ENCODE measurements at regions not wholly inside any gene's neighbourhood (a gene's known extent, or its start where the extent isn't known, plus 50 kb on each side); places are given as distances from the start of the nearest gene placed in this dataset.

- no peaks in the 10 kb centered on the region for H3K9me3 Mint-ChIP-seq
- peaks cover 7% of the 10 kb centered on the region for H3K27me3 Mint-ChIP-seq
- TF ChIP-seq CTCF (conservative IDR thresholded peaks at IDR 0.05) = no peak
- DNase-seq (ENCODE audit: extremely low spot score, unreplicated experiment) = no peak
- no peaks in the 10 kb centered on the region for H3K36me3 Mint-ChIP-seq
- no peaks in the 10 kb centered on the region for H3K4me1 Mint-ChIP-seq (ENCODE audit: unreplicated experiment)
- H3K4me3 Mint-ChIP-seq = no peak overlapping the region
- no peak overlapping the region for H3K27ac Mint-ChIP-seq
Measured at GRCh38 chr16:49067776-49068175, 213.9 kb downstream of the CBLN1 start.

- Mint-ChIP-seq H3K36me3 (no peaks in the 10 kb centered on the region), H3K9me3 (no peaks in the 10 kb centered on the region), H3K27me3 (peaks cover 19% of the 10 kb centered on the region), H3K4me1 (ENCODE audit: unreplicated experiment) (no peaks in the 10 kb centered on the region), H3K4me3 (no peak overlapping the region), H3K27ac (no peak overlapping the region)
- no peak for TF ChIP-seq CTCF (conservative IDR thresholded peaks at IDR 0.05)
- DNase-seq (ENCODE audit: extremely low spot score, unreplicated experiment) = no peak
Measured at GRCh38 chr16:49061137-49061714, 220.4 kb downstream of the CBLN1 start.

GRCh38 chr16:49060728-49061127 is 220.9 kb downstream of the CBLN1 start:
- H3K27ac Mint-ChIP-seq = no peak overlapping the region

GRCh38 chr16:49058382-49058781 is 223.3 kb downstream of the CBLN1 start:
- DNase-seq (ENCODE audit: extremely low spot score, unreplicated experiment) = no peak
- Mint-ChIP-seq H3K27me3 (peaks cover 24% of the 10 kb centered on the region), H3K4me1 (ENCODE audit: unreplicated experiment) (no peaks in the 10 kb centered on the region), H3K27ac (no peak overlapping the region), H3K9me3 (no peaks in the 10 kb centered on the region), H3K36me3 (no peaks in the 10 kb centered on the region), H3K4me3 (no peak overlapping the region)
- TF ChIP-seq CTCF (conservative IDR thresholded peaks at IDR 0.05) = no peak

More at GRCh38 chr16:49060728-49061127, 220.9 kb downstream of the CBLN1 start:
- TF ChIP-seq CTCF (conservative IDR thresholded peaks at IDR 0.05) = no peak
- H3K36me3 Mint-ChIP-seq = no peaks in the 10 kb centered on the region
- no peaks in the 10 kb centered on the region for H3K4me1 Mint-ChIP-seq (ENCODE audit: unreplicated experiment)
- no peaks in the 10 kb centered on the region for H3K9me3 Mint-ChIP-seq
- peaks cover 19% of the 10 kb centered on the region for H3K27me3 Mint-ChIP-seq
- no peak overlapping the region for H3K4me3 Mint-ChIP-seq
- DNase-seq (ENCODE audit: extremely low spot score, unreplicated experiment) = no peak

GRCh38 chr16:49057936-49058335 is 223.7 kb downstream of the CBLN1 start:
- peaks cover 28% of the 10 kb centered on the region for H3K27me3 Mint-ChIP-seq

More at GRCh38 chr16:49057936-49058335, 223.7 kb downstream of the CBLN1 start:
- H3K36me3 Mint-ChIP-seq = no peaks in the 10 kb centered on the region
- no peak overlapping the region for H3K4me3 Mint-ChIP-seq
- DNase-seq (ENCODE audit: extremely low spot score, unreplicated experiment) = no peak
- no peak for TF ChIP-seq CTCF (conservative IDR thresholded peaks at IDR 0.05)
- no peaks in the 10 kb centered on the region for H3K4me1 Mint-ChIP-seq (ENCODE audit: unreplicated experiment)
- no peaks in the 10 kb centered on the region for H3K9me3 Mint-ChIP-seq
- H3K27ac Mint-ChIP-seq = no peak overlapping the region

All from type B pancreatic cell (in vitro differentiated cells).